MCF 10A (cell line): ENCODE measurements at regions not wholly inside any gene's neighbourhood (a gene's known extent, or its start where the extent isn't known, plus 50 kb on each side); places are given as distances from the start of the nearest gene placed in this dataset.

Experiments
- BruUV-seq: library from RNA; stranded (reverse); fragments of 400-500 nt; replicated peaks from 2 replicates; lab custom pipeline; 2021; lab: Mats Ljungman, UMichigan
- CTCF ChIA-PET: fragments of 300-600 bp; sonication (Branson Sonifier 250); formaldehyde crosslinking; extraction: SDS; loops from one replicate; lab custom pipeline; 2021; ENCODE audit warnings: antibody characterized with exemption, inconsistent platforms; lab: Yijun Ruan, JAX
- POLR2A ChIA-PET: fragments of 300-600, 350-650 bp; sonication (Branson Sonifier 250); formaldehyde crosslinking; extraction: SDS; loops from one replicate; lab custom pipeline; 2020; ENCODE audit warnings: antibody characterized with exemption, inconsistent platforms; lab: Yijun Ruan, JAX
- DNase-seq: peaks from one replicate; pipeline ENCODE4 v3.0.0-alpha.2; 2018; ENCODE audit not compliant: unreplicated experiment
- H3K27ac Mint-ChIP-seq: one replicate; pipeline ENCODE4 v1.8.0; 2022; ENCODE audit warnings: mild to moderate bottlenecking, low read depth, mixed read lengths; ENCODE audit not compliant: unreplicated experiment
- H3K27me3 Mint-ChIP-seq: one replicate; pipeline ENCODE4 v1.8.0; 2022; ENCODE audit warnings: mixed read lengths; ENCODE audit not compliant: insufficient read depth, unreplicated experiment
- H3K36me3 Mint-ChIP-seq: one replicate; pipeline ENCODE4 v1.8.0; 2022; ENCODE audit warnings: mild to moderate bottlenecking, moderate library complexity, mixed read lengths; ENCODE audit not compliant: insufficient read depth, unreplicated experiment
- H3K4me1 Mint-ChIP-seq: one replicate; pipeline ENCODE4 v1.8.0; 2022; ENCODE audit warnings: mixed read lengths; ENCODE audit not compliant: insufficient read depth, unreplicated experiment
- H3K4me3 Mint-ChIP-seq: one replicate; pipeline ENCODE4 v1.8.0; 2022; ENCODE audit warnings: mild to moderate bottlenecking, moderate library complexity, mixed read lengths; ENCODE audit not compliant: unreplicated experiment
- H3K9me3 Mint-ChIP-seq: one replicate; pipeline ENCODE4 v1.8.0; 2022; ENCODE audit warnings: mixed read lengths; ENCODE audit not compliant: unreplicated experiment
- CTCF ChIP-seq: fragments of 200-600 bp; IDR thresholded peaks from one replicate; pipeline ENCODE4 v1.8.0; 2022; ENCODE audit warnings: antibody characterized with exemption, mild to moderate bottlenecking; ENCODE audit not compliant: unreplicated experiment
- intact Hi-C: fragments of 100-400 bp; cut with micrococcal nuclease; formaldehyde crosslinking; loops from 2 replicates; pipeline ENCODE4 v1.14.1; 2022

GRCh38 chr16:5928476-5929065, 831.0 kb upstream of the EEF2KMT start:
- TF ChIP-seq CTCF = no peak
- Mint-ChIP-seq H3K36me3 (no peaks in the 10 kb centered on the region), H3K27ac (no peak overlapping the region), H3K4me3 (no peak overlapping the region), H3K4me1 (no peaks in the 10 kb centered on the region), H3K9me3 (peaks cover 62% of the 10 kb centered on the region), H3K27me3 (no peaks in the 10 kb centered on the region)
- ChIA-PET CTCF (interaction anchor here (0.7 kb wide), 1 partner anchor 67 kb away, joined by 4 read pairs; no protein-coding TSS in a partner anchor), POLR2A (interaction anchor here (0.7 kb wide), 1 partner anchor 11 kb away, joined by 3 read pairs; no protein-coding TSS in a partner anchor)
- intact Hi-C loops = no loop called here
- no peak for DNase-seq
- BruUV-seq = no TSS peak

DNA sequence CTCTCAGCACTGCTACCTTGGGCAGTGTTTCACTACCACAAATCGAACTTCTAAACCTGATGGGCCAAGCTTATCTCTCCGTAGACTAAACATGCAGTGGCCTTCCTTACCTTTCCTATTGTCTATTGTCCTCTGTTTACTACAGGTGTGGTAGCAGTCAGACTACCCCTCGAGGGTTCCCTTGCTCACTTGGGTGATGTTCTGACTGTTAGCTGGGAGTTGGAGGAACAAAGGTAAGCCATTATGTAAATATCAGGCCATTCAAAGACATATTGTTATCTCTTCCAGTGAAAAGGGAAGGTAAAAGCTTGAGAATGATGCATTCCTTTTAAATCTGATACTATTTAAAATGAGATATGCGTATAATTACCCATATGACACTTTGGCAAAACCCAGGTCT, 828.3 kb upstream of the EEF2KMT start:
- no peaks in the 10 kb centered on the region for H3K36me3 Mint-ChIP-seq
- CTCF ChIA-PET = interaction anchor here (0.6 kb wide), 1 partner anchor 515 kb away, joined by 3 read pairs; no protein-coding TSS in a partner anchor
- H3K4me3 Mint-ChIP-seq = no peak overlapping the region
- H3K27me3 Mint-ChIP-seq = no peaks in the 10 kb centered on the region
- peaks cover 43% of the 10 kb centered on the region for H3K9me3 Mint-ChIP-seq
- H3K4me1 Mint-ChIP-seq = no peaks in the 10 kb centered on the region
- H3K27ac Mint-ChIP-seq = no peak overlapping the region
- intact Hi-C loops = no loop called here
- TF ChIP-seq CTCF = no peak
- POLR2A ChIA-PET = no interaction called here
- no TSS peak for BruUV-seq
- no peak for DNase-seq

GRCh38 chr16:5922686-5923085, 825.1 kb upstream of the EEF2KMT start:
- no peaks in the 10 kb centered on the region for H3K36me3 Mint-ChIP-seq
- POLR2A ChIA-PET = no interaction called here
- CTCF ChIA-PET = no interaction called here
- H3K27ac Mint-ChIP-seq = no peak overlapping the region
- H3K27me3 Mint-ChIP-seq = no peaks in the 10 kb centered on the region
- no peaks in the 10 kb centered on the region for H3K4me1 Mint-ChIP-seq
- intact Hi-C loops = no loop called here
- no peak for TF ChIP-seq CTCF
- no TSS peak for BruUV-seq
- H3K9me3 Mint-ChIP-seq = peaks cover 45% of the 10 kb centered on the region
- no peak overlapping the region for H3K4me3 Mint-ChIP-seq
- no peak for DNase-seq

- Mint-ChIP-seq H3K9me3 (peaks cover 34% of the 10 kb centered on the region), H3K36me3 (no peaks in the 10 kb centered on the region), H3K27me3 (no peaks in the 10 kb centered on the region), H3K4me3 (no peak overlapping the region), H3K4me1 (no peaks in the 10 kb centered on the region), H3K27ac (no peak overlapping the region)
- no peak for DNase-seq
- intact Hi-C loops = no loop called here
- ChIA-PET CTCF (no interaction called here), POLR2A (no interaction called here)
- no TSS peak for BruUV-seq
- TF ChIP-seq CTCF = no peak
These were observed 821.1 kb upstream of the EEF2KMT start for GRCh38 chr16:5918567-5919130.
